Fibroblast of mammary gland (primary cell): ENCODE measurements at regions not wholly inside any gene's neighbourhood (a gene's known extent, or its start where the extent isn't known, plus 50 kb on each side); places are given as distances from the start of the nearest gene placed in this dataset.
"Not testable (repeated sequence)": the region's sequence is repeated elsewhere in the genome, so short reads cannot be mapped to it uniquely, and the experiment has no call there.

ENCODE experiments used
- DNase-seq: peaks from one replicate; pipeline ENCODE4 v3.0.0-alpha.2; 2010; ENCODE audit warnings: low read depth
- H3K4me3 ChIP-seq: 2 replicates; pipeline ENCODE4 v1.5.1; 2011; ENCODE audit warnings: low read depth, mild to moderate bottlenecking, low read length, moderate library complexity; ENCODE audit not compliant: control insufficient read depth
- TF ChIP-seq, protein P1 (sequence below): conservative IDR thresholded peaks from 2 replicates; pipeline ENCODE4 v1.5.1; 2011; ENCODE audit warnings: low read depth, low read length, inconsistent platforms; ENCODE audit not compliant: control insufficient read depth, insufficient read depth

DNA sequence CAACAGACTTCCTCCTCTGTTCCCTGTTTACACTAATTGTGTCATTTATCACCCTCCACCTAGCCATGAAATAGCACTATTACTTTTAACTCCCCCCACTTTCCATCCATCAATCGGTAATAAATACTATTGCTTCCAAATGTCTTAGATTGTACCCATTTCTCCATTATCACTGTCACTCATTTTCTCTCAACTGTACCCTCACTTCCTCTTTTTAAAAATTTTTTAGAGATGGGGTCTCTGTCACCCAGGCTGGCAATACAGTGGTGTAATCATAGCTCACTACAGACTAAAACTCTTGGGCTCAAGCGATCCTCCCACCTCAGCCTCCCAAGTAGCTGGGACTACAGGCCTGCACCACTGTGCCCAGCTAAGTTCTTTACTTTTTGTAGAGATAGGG is 123.5 kb upstream of the EGR2 start:
- no peak for DNase-seq
- TF ChIP-seq, protein P1, sequence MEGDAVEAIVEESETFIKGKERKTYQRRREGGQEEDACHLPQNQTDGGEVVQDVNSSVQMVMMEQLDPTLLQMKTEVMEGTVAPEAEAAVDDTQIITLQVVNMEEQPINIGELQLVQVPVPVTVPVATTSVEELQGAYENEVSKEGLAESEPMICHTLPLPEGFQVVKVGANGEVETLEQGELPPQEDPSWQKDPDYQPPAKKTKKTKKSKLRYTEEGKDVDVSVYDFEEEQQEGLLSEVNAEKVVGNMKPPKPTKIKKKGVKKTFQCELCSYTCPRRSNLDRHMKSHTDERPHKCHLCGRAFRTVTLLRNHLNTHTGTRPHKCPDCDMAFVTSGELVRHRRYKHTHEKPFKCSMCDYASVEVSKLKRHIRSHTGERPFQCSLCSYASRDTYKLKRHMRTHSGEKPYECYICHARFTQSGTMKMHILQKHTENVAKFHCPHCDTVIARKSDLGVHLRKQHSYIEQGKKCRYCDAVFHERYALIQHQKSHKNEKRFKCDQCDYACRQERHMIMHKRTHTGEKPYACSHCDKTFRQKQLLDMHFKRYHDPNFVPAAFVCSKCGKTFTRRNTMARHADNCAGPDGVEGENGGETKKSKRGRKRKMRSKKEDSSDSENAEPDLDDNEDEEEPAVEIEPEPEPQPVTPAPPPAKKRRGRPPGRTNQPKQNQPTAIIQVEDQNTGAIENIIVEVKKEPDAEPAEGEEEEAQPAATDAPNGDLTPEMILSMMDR: no peak

DNA sequence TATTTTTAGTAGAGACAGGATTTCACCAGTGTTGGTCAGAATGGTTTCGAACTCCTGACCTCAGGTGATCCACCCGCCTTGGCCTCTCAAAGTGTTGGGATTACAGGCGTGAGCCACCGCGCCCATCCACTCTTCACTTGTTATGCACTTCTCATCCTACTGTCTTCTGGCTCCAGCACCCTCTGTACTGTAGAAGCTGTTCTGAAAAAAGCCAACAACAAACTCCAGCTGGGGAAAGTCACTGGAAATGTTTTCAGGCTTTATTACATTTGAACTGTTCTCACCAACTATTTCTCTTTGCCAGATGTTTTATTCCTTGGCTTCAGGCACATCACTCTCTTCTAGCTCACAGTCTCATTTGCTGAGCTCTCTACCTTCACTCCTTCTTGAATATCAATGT is 122.5 kb upstream of the EGR2 start:
- no peak overlapping the region for H3K4me3 ChIP-seq
- TF ChIP-seq, protein P1: no peak
- DNase-seq: no peak

More for the DNA sequence above, 123.5 kb upstream of the EGR2 start:
- no peak overlapping the region for H3K4me3 ChIP-seq

DNA sequence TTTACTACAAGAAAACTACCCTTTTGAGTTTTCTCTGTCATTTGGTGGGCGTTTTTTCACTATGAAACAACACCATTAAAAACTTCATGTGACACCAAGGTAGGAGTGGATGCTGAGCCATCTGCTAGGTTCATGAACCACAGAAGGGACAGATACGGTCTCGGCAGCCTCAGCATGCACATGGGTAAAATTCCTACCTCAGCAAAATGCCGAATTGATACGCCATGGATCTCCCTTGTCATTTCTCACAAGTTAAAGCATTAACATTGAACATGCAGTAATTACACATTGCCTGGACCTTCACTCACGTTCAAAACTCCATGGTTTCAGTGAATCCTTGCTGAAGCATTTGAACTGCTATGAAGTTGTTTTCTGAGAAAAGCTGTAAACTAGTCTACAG is 121.5 kb upstream of the EGR2 start:
- no peak overlapping the region for H3K4me3 ChIP-seq
- TF ChIP-seq, protein P1: no peak
- DNase-seq: no peak

DNA sequence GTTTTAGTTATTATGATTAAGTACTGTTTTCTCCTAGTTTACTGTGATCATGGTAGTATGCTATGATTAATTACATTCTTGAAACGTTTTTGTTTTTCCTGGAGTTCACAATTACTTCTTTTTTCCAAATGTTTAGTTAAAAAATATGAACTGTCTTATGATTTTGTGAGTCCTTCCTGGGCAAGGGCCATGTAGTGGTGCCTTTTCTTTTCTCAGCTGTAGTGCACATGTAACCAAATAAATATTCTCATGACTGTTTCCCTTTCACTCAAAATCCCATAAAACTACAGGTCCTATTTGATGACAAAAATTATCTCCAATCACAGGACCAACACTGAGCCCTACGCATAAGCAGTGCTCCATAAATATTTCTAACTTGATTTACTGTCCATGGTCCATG is 118.9 kb upstream of the EGR2 start:
- TF ChIP-seq, protein P1: no peak
- no peak overlapping the region for H3K4me3 ChIP-seq
- no peak for DNase-seq

DNA sequence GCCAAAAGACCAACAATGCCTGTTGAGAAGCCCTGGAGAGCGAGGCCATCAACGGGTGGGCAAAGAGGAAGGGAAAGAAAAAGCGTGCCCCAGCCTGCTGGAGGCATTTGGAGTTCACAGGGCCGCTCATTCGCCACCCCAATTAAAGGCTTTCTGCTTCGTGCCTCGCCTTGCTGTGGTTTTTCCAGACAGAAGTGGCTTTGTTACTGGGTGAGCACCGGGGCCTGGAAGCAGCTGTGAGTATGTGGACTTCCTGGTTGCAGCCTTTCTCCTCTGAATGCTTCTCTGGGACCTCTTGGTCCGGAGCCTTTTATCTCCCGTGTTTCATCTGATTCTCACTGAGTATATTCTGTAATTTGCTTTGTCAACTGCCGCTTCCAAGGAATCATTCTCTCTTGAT is 118.1 kb upstream of the EGR2 start:
- TF ChIP-seq, protein P1: no peak
- H3K4me3 ChIP-seq: no peak overlapping the region
- DNase-seq: no peak

DNA sequence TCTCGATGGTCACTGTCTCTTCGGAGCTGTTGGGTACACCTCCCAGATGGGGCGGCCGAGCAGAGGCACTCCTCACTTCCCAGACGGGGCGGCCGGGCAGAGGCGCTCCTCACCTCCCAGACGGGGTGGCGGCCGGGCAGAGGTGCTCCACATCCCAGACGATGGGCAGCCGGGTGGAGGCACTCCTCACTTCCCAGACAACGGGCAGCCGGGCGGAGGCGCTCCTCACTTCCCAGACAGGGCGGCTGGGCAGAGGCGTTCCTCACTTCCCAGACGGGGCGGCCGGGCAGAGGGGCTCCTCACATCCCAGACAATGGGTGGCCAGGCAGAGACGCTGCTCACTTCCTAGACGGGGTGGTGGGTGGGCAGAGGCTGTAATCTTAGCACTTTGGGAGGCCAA is 112.6 kb upstream of the EGR2 start:
- H3K4me3 ChIP-seq: not testable (repeated sequence)

DNA sequence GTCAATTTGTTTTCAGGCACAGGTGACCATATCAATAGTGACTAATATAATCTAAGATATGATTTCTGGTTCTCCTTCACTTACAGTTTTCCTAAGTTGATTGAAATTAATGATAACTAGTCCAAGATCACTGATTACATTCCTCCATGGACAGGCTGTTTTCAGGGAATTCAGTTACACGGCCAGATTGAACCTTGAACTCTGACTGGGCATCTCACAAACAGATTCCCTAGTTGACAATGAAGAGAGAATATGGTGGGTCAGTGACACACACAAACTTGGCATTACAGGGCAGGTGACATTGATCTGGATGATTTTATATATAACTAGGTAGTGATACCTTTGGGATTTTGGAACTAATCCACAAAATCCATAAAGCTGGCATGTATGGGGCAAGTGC is 110.2 kb upstream of the EGR2 start:
- H3K4me3 ChIP-seq: no peak overlapping the region
- DNase-seq: no peak
- TF ChIP-seq, protein P1: no peak

More for the DNA sequence above, 112.6 kb upstream of the EGR2 start:
- not testable (repeated sequence) for DNase-seq
